H9 (cell line): ENCODE measurements at regions not wholly inside any gene's neighbourhood (a gene's known extent, or its start where the extent isn't known, plus 50 kb on each side); places are given as distances from the start of the nearest gene placed in this dataset.

Experiments used
- DNase-seq: peaks from one replicate; pipeline ENCODE4 v3.0.0-alpha.2; 2017
- H2AFZ ChIP-seq: one replicate; pipeline ENCODE4 v1.6.1; 2013; ENCODE audit warnings: mild to moderate bottlenecking, low read length, control low read depth, moderate library complexity
- H2AK5ac ChIP-seq: 2 replicates; pipeline ENCODE4 v1.6.1; 2013; ENCODE audit warnings: low read length, control low read depth, mixed read lengths; ENCODE audit not compliant: insufficient read length
- H2BK120ac ChIP-seq: one replicate; pipeline ENCODE4 v1.6.1; 2013; ENCODE audit warnings: low read depth, mild to moderate bottlenecking, low read length, control low read depth, inconsistent platforms; ENCODE audit not compliant: poor library complexity, severe bottlenecking
- H2BK12ac ChIP-seq: 2 replicates; pipeline ENCODE4 v1.6.1; 2013; ENCODE audit warnings: low read length, control low read depth, mixed read lengths, low read depth; ENCODE audit not compliant: insufficient read length
- H2BK15ac ChIP-seq: 2 replicates; pipeline ENCODE4 v1.6.1; 2013; ENCODE audit warnings: low read depth, low read length, control low read depth
- H2BK20ac ChIP-seq: one replicate; pipeline ENCODE4 v1.6.1; 2013; ENCODE audit warnings: low read depth, mild to moderate bottlenecking, low read length, control low read depth, inconsistent platforms; ENCODE audit not compliant: poor library complexity, severe bottlenecking
- H2BK5ac ChIP-seq: 2 replicates; pipeline ENCODE4 v1.6.1; 2013; ENCODE audit warnings: low read length, control low read depth, mixed read lengths; ENCODE audit not compliant: insufficient read length
- H3K14ac ChIP-seq: 2 replicates; pipeline ENCODE4 v1.6.1; 2013; ENCODE audit warnings: low read length, control low read depth; ENCODE audit not compliant: insufficient read depth
- H3K18ac ChIP-seq: 2 replicates; pipeline ENCODE4 v1.6.1; 2013; ENCODE audit warnings: low read depth, mild to moderate bottlenecking, mixed read lengths, low read length, control low read depth; ENCODE audit not compliant: insufficient read length
- H3K23ac ChIP-seq: 2 replicates; pipeline ENCODE4 v1.6.1; 2013; ENCODE audit warnings: low read length, control low read depth, mixed read lengths, low read depth; ENCODE audit not compliant: insufficient read length
- H3K23me2 ChIP-seq: 2 replicates; pipeline ENCODE4 v1.6.1; 2013; ENCODE audit warnings: low read depth, mild to moderate bottlenecking, mixed read lengths, low read length, control low read depth; ENCODE audit not compliant: insufficient read length, poor library complexity, severe bottlenecking
- H3K27ac ChIP-seq: 2 replicates; pipeline ENCODE4 v1.5.1; 2013; ENCODE audit warnings: low read length, control low read depth, mixed read lengths, low read depth; ENCODE audit not compliant: insufficient read length
- H3K27me3 ChIP-seq: 2 replicates; pipeline ENCODE4 v1.6.1; 2013; ENCODE audit warnings: low read length, control low read depth, inconsistent platforms; ENCODE audit not compliant: insufficient read depth
- H3K4ac ChIP-seq: 2 replicates; pipeline ENCODE4 v1.6.1; 2013; ENCODE audit warnings: low read depth, mild to moderate bottlenecking, control low read depth, inconsistent platforms, low read length, moderate library complexity
- H3K4me1 ChIP-seq: 2 replicates; pipeline ENCODE4 v1.6.1; 2013; ENCODE audit warnings: low read length, control low read depth, inconsistent platforms; ENCODE audit not compliant: insufficient read depth
- H3K4me2 ChIP-seq: 2 replicates; pipeline ENCODE4 v1.6.1; 2013; ENCODE audit warnings: low read length, control low read depth, mixed read lengths; ENCODE audit not compliant: insufficient read length, insufficient read depth
- H3K56ac ChIP-seq: 2 replicates; pipeline ENCODE4 v1.6.1; 2013; ENCODE audit warnings: low read depth, mild to moderate bottlenecking, mixed read lengths, low read length, control low read depth; ENCODE audit not compliant: insufficient read length
- H3K79me1 ChIP-seq: 2 replicates; pipeline ENCODE4 v1.6.1; 2013; ENCODE audit warnings: low read depth, mild to moderate bottlenecking, moderate library complexity, low read length, control low read depth, inconsistent platforms; ENCODE audit not compliant: insufficient read depth, poor library complexity, severe bottlenecking
- H3K79me2 ChIP-seq: 2 replicates; pipeline ENCODE4 v1.6.1; 2013; ENCODE audit warnings: low read length, control low read depth, inconsistent platforms; ENCODE audit not compliant: insufficient read depth
- H3K9ac ChIP-seq: 2 replicates; pipeline ENCODE4 v1.6.1; 2013; ENCODE audit warnings: low read length, control low read depth, mixed read lengths; ENCODE audit not compliant: insufficient read length; ENCODE audit errors: extremely low read depth
- H3K9me3 ChIP-seq: one replicate; pipeline ENCODE4 v1.6.1; 2013; ENCODE audit warnings: low read depth, low read length, inconsistent platforms; ENCODE audit not compliant: control insufficient read depth
- H3T11ph ChIP-seq: one replicate; pipeline ENCODE4 v1.6.1; 2013; ENCODE audit warnings: mild to moderate bottlenecking, low read length, control low read depth, inconsistent platforms
- H4K20me1 ChIP-seq: one replicate; pipeline ENCODE4 v1.6.1; 2013; ENCODE audit not compliant: control insufficient read depth, insufficient read length, insufficient read depth
- H4K5ac ChIP-seq: 2 replicates; pipeline ENCODE4 v1.6.1; 2013; ENCODE audit warnings: low read depth, mild to moderate bottlenecking, mixed read lengths, low read length, control low read depth; ENCODE audit not compliant: insufficient read length
- H4K8ac ChIP-seq: replicated peaks from 2 replicates; pipeline ENCODE4 v1.6.1; 2013; ENCODE audit warnings: low read length, control low read depth, mixed read lengths, low read depth; ENCODE audit not compliant: insufficient read length
- H4K91ac ChIP-seq: 2 replicates; pipeline ENCODE4 v1.6.1; 2013; ENCODE audit warnings: low read depth, mild to moderate bottlenecking, moderate library complexity, mixed read lengths, low read length, control low read depth; ENCODE audit not compliant: insufficient read length
- H3K27ac Mint-ChIP-seq, 3 experiments: 2 replicates in 2 of 3; 3 replicates in 1 of 3; pipeline ENCODE4 v1.8.0; 2020 to 2021; ENCODE audit warnings: mixed read lengths in 3 of 3, mild to moderate bottlenecking in 1 of 3, moderate library complexity in 1 of 3
- H3K27me3 Mint-ChIP-seq: 2 replicates; pipeline ENCODE4 v1.8.0; 2021; ENCODE audit warnings: low read depth, mild to moderate bottlenecking, moderate library complexity, mixed read lengths
- H3K36me3 Mint-ChIP-seq, 3 experiments: 2 replicates in 2 of 3; 3 replicates in 1 of 3; pipeline ENCODE4 v1.8.0; 2020 to 2021; ENCODE audit warnings: low read depth in 3 of 3, mixed read lengths in 3 of 3; ENCODE audit not compliant: insufficient read depth in 1 of 3
- H3K4me1 Mint-ChIP-seq, 2 experiments: 2 replicates each; pipeline ENCODE4 v1.8.0; 2020; ENCODE audit warnings: mixed read lengths in 2 of 2
- H3K4me3 Mint-ChIP-seq, 2 experiments: 2 replicates in 1 of 2; 3 replicates in 1 of 2; pipeline ENCODE4 v1.8.0; 2020 to 2021; ENCODE audit warnings: mild to moderate bottlenecking in 2 of 2, mixed read lengths in 2 of 2, moderate library complexity in 1 of 2
- H3K9me3 Mint-ChIP-seq, 2 experiments: 2 replicates in 1 of 2; 3 replicates in 1 of 2; pipeline ENCODE4 v1.8.0; 2020; ENCODE audit warnings: mild to moderate bottlenecking in 2 of 2, mixed read lengths in 2 of 2, moderate library complexity in 1 of 2
- WGBS: extraction: QIAGEN DNeasy Blood & Tissue Kit; methylation state at CpG from one replicate; pipeline ENCODE4 v1.1.7; 2013; ENCODE audit warnings: missing lambda C conversion rate, low lambda C conversion rate, mixed read lengths; ENCODE audit not compliant: insufficient read length; ENCODE audit errors: extremely low coverage; 5-methylcytosine and 5-hydroxymethylcytosine counted together
- TF ChIP-seq, protein P1 (sequence below): fragments of 200-600 bp; sonication (generic); conservative IDR thresholded peaks from 3 replicates; pipeline ENCODE4 v1.8.0; 2021; ENCODE audit warnings: antibody characterized with exemption, mild to moderate bottlenecking

DNA sequence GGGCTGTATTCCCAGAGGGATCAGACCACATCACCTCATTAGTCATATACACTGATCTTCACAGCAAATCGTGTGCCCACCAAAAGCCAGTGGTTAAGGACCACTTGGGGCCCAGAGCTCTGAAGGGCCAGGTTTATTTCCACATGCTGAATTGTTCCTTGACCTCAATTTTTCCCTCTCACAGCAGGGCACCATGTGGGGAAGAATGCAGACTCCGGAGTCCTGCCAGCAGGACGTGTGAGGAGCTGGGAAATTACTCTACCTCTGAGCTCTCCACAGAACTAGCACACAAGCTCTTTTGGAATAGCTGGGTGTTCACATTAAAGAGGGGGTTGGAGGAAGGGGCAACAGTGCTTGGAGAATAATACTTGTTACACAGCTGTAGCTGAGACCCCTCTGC is 57.6 kb upstream of the SEL1L start:
- Histone ChIP-seq H2BK5ac (no peak overlapping the region), H3K79me1 (no peaks in the 10 kb centered on the region), H4K5ac (no peak overlapping the region), H4K91ac (no peak overlapping the region), H3K4me2 (no peak overlapping the region), H2BK120ac (no peak overlapping the region), H3K23me2 (no peaks in the 10 kb centered on the region), H3K27me3 (no peaks in the 10 kb centered on the region), H3K56ac (no peak overlapping the region), H3K4me1 (peaks cover 4% of the 10 kb centered on the region; the same call in 1 of the 2 replicates), H2AK5ac (no peak overlapping the region), H2BK20ac (no peak overlapping the region), H2BK15ac (no peak overlapping the region), H3T11ph (no peak overlapping the region), H4K20me1 (no peaks in the 10 kb centered on the region), H3K14ac (peak overlapping the region; percentile 36; the same call in 1 of the 2 replicates), H3K18ac (no peak overlapping the region), H4K8ac (no peak overlapping the region), H3K9ac (no peak overlapping the region), H3K27ac (no peak overlapping the region), H2BK12ac (no peak overlapping the region), H3K79me2 (no peaks in the 10 kb centered on the region), H2AFZ (no peak overlapping the region), H3K23ac (no peak overlapping the region), H3K4ac (no peak overlapping the region), H3K9me3 (no peaks in the 10 kb centered on the region)
- H3K4me3 Mint-ChIP-seq = no peak overlapping the region
- peaks cover 0 to 2% (median 0%) of the 10 kb centered on the region in 3 experiments; a peak in 1 of 7 replicates for H3K36me3 Mint-ChIP-seq
- no CpG with 5 or more reads among the region's 3 CpGs for WGBS
- H3K9me3 Mint-ChIP-seq = no peaks in the 10 kb centered on the region; a peak in 1 of 5 replicates
- no peak for DNase-seq
- H3K27ac Mint-ChIP-seq = no peak overlapping the region
- H3K4me1 Mint-ChIP-seq = peaks cover 15 to 18% of the 10 kb centered on the region in 2 experiments
- no peaks in the 10 kb centered on the region; the same call in 1 of the 2 replicates for H3K27me3 Mint-ChIP-seq
- TF ChIP-seq, protein P1, sequence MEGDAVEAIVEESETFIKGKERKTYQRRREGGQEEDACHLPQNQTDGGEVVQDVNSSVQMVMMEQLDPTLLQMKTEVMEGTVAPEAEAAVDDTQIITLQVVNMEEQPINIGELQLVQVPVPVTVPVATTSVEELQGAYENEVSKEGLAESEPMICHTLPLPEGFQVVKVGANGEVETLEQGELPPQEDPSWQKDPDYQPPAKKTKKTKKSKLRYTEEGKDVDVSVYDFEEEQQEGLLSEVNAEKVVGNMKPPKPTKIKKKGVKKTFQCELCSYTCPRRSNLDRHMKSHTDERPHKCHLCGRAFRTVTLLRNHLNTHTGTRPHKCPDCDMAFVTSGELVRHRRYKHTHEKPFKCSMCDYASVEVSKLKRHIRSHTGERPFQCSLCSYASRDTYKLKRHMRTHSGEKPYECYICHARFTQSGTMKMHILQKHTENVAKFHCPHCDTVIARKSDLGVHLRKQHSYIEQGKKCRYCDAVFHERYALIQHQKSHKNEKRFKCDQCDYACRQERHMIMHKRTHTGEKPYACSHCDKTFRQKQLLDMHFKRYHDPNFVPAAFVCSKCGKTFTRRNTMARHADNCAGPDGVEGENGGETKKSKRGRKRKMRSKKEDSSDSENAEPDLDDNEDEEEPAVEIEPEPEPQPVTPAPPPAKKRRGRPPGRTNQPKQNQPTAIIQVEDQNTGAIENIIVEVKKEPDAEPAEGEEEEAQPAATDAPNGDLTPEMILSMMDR = no peak
